ENCODE measurements at regions not wholly inside any gene's neighbourhood (a gene's known extent, or its start where the extent isn't known, plus 50 kb on each side); places are given as distances from the start of the nearest gene placed in this dataset.

DNA sequence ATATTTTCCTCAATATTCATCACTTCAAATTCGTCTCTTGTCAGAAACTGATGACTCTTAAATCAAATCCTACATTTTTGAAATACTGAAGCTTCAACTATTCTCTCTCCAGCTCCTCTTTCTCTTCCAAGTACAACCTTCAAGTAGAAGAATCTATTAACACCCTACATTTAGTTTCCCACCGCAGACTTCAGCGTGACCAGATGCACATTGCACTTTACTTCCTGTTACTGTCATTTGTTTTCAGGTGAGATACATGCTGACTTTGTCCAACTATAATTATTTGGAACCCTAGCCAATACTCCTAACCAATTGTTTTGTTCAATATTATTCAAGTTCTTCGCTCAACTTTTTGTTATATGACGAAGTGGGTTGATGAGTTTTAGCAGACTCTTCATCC, 116.0 kb downstream of the MRPL39 start:
- no peaks in the 10 kb centered on the region for H3K79me1 ChIP-seq (ENCODE audit: low read depth in 1 of 2, low read length in 2 of 2)
- no peak overlapping the region for H2AK5ac ChIP-seq (ENCODE audit: low read depth, low read length)
- no peak overlapping the region for H2BK120ac ChIP-seq (ENCODE audit: low read depth, low read length)
- no peak overlapping the region for H3K18ac ChIP-seq (ENCODE audit: low read depth, low read length)
- H3K4ac ChIP-seq (ENCODE audit: low read depth, low read length), result no peak overlapping the region
- no peak overlapping the region for H3K14ac ChIP-seq (replicated peaks; ENCODE audit: low read depth, low read length)
- dilution Hi-C loops (cut with HindIII; ENCODE audit: low sequenced_read_pairs, unreplicated experiment) (no loop called here), intact Hi-C loops (cut with micrococcal nuclease) (no loop called here), in situ Hi-C loops (cut with MboI; ENCODE audit: low sequenced_read_pairs) (no loop called here)
- no peak for DNase-seq
- H4K91ac ChIP-seq (ENCODE audit: insufficient read depth, low read depth, low read length), result no peak overlapping the region
- no TSS peak for BruUV-seq (replicated peaks)
- H3K27me3 ChIP-seq (ENCODE audit: control insufficient read depth, insufficient read depth, low read length), result no peaks in the 10 kb centered on the region
- ChIA-PET CTCF (no interaction called here), POLR2A (ENCODE audit: unreplicated experiment) (no interaction called here)
- no peaks in the 10 kb centered on the region for H3K9me1 ChIP-seq (ENCODE audit: insufficient read depth, low read length)
- H3K23ac ChIP-seq (ENCODE audit: low read depth, low read length), result no peak overlapping the region
- H4K5ac ChIP-seq (ENCODE audit: low read depth, low read length), result no peak overlapping the region
- H2BK5ac ChIP-seq (ENCODE audit: low read depth, low read length, poor library complexity, severe bottlenecking), result no peak overlapping the region
- H2BK20ac ChIP-seq (ENCODE audit: low read depth, low read length), result no peak overlapping the region
- H3K9me3 ChIP-seq (ENCODE audit: control insufficient read depth, insufficient read depth, low read length), result no peaks in the 10 kb centered on the region
- H3K9ac ChIP-seq (ENCODE audit: low read depth, low read length), result no peak overlapping the region
- no peak overlapping the region for H2AK9ac ChIP-seq (replicated peaks; ENCODE audit: low read depth, low read length, poor library complexity)
- no peak overlapping the region for H3K4me3 ChIP-seq (ENCODE audit: insufficient read depth, low read depth, low read length)
- H4K8ac ChIP-seq (ENCODE audit: low read depth in 2 of 2, low read length in 2 of 2), result no peak overlapping the region
- no peak overlapping the region for H3K56ac ChIP-seq (ENCODE audit: extremely low read depth, insufficient read depth, low read length)
- no peak for ATAC-seq (ENCODE audit: low read depth)
- WGBS, 2 experiments (ENCODE audit: extremely low coverage in 2 of 2, insufficient read length in 1 of 2), result 33% methylated on average over 1 of the region's 5 CpGs; no CpG with 5 or more reads in 1 of the 2 experiments
- no peak overlapping the region for H3K27ac ChIP-seq (ENCODE audit: insufficient read depth, low read length)
- no peak for TF ChIP-seq MXI1 (IDR thresholded peaks at IDR 0.05; ENCODE audit: borderline replicate concordance, low read depth, low read length)
- no peak for TF ChIP-seq RAD21 (IDR thresholded peaks at IDR 0.05; ENCODE audit: low read length)
- TF ChIP-seq RFX5 (IDR thresholded peaks at IDR 0.05; ENCODE audit: low read depth, low read length), result no peak
- no peak for TF ChIP-seq BHLHE40 (IDR thresholded peaks at IDR 0.05; ENCODE audit: low read depth, low read length)
- no peak for TF ChIP-seq SMC3 (IDR thresholded peaks at IDR 0.05; ENCODE audit: low read depth, low read length)
- no peak for TF ChIP-seq CHD1 (IDR thresholded peaks at IDR 0.05; ENCODE audit: low read depth, low read length)
- no peak for TF ChIP-seq CEBPB (IDR thresholded peaks at IDR 0.05; ENCODE audit: low read depth, low read length)
- TF ChIP-seq, protein P1, sequence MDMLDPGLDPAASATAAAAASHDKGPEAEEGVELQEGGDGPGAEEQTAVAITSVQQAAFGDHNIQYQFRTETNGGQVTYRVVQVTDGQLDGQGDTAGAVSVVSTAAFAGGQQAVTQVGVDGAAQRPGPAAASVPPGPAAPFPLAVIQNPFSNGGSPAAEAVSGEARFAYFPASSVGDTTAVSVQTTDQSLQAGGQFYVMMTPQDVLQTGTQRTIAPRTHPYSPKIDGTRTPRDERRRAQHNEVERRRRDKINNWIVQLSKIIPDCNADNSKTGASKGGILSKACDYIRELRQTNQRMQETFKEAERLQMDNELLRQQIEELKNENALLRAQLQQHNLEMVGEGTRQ (IDR thresholded peaks at IDR 0.05; ENCODE audit: low read depth, low read length), result no peak
- TF ChIP-seq FOS (IDR thresholded peaks at IDR 0.05; ENCODE audit: low read depth, low read length), result no peak
- no peak for TF ChIP-seq MAZ (IDR thresholded peaks at IDR 0.05; ENCODE audit: borderline replicate concordance, low read depth, low read length)
- TF ChIP-seq POLR2A (IDR thresholded peaks at IDR 0.05; ENCODE audit: low read depth, low read length), result no peak
- TF ChIP-seq RCOR1 (IDR thresholded peaks at IDR 0.05; ENCODE audit: insufficient replicate concordance, low read length), result no peak
- TF ChIP-seq, protein P2, sequence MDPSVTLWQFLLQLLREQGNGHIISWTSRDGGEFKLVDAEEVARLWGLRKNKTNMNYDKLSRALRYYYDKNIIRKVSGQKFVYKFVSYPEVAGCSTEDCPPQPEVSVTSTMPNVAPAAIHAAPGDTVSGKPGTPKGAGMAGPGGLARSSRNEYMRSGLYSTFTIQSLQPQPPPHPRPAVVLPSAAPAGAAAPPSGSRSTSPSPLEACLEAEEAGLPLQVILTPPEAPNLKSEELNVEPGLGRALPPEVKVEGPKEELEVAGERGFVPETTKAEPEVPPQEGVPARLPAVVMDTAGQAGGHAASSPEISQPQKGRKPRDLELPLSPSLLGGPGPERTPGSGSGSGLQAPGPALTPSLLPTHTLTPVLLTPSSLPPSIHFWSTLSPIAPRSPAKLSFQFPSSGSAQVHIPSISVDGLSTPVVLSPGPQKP (IDR thresholded peaks at IDR 0.05; ENCODE audit: borderline replicate concordance, low read depth, low read length), result no peak
- no peak for TF ChIP-seq MAFK (IDR thresholded peaks at IDR 0.05; ENCODE audit: low read depth, low read length)
- TF ChIP-seq, protein P3, sequence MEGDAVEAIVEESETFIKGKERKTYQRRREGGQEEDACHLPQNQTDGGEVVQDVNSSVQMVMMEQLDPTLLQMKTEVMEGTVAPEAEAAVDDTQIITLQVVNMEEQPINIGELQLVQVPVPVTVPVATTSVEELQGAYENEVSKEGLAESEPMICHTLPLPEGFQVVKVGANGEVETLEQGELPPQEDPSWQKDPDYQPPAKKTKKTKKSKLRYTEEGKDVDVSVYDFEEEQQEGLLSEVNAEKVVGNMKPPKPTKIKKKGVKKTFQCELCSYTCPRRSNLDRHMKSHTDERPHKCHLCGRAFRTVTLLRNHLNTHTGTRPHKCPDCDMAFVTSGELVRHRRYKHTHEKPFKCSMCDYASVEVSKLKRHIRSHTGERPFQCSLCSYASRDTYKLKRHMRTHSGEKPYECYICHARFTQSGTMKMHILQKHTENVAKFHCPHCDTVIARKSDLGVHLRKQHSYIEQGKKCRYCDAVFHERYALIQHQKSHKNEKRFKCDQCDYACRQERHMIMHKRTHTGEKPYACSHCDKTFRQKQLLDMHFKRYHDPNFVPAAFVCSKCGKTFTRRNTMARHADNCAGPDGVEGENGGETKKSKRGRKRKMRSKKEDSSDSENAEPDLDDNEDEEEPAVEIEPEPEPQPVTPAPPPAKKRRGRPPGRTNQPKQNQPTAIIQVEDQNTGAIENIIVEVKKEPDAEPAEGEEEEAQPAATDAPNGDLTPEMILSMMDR (conservative IDR thresholded peaks at IDR 0.05; ENCODE audit: low read depth, low read length), result no peak
- no peak for TF ChIP-seq NFE2L2 (IDR thresholded peaks at IDR 0.05; ENCODE audit: low read depth, low read length)
- H3K36me3 ChIP-seq (ENCODE audit: control insufficient read depth, insufficient read depth, low read length), result no peaks in the 10 kb centered on the region
- H2BK15ac ChIP-seq (ENCODE audit: low read depth, low read length), result no peak overlapping the region
- no peak overlapping the region for H2AFZ ChIP-seq (replicated peaks; ENCODE audit: low read length, poor library complexity)
- no peaks in the 10 kb centered on the region for H4K20me1 ChIP-seq (ENCODE audit: insufficient read depth, low read length)
- no peak overlapping the region for H3K4me2 ChIP-seq (ENCODE audit: low read depth, low read length)
- no peaks in the 10 kb centered on the region for H3K4me1 ChIP-seq (ENCODE audit: control insufficient read depth, insufficient read depth, low read length)

All from IMR-90 (cell line).